ENCODE measurements at regions not wholly inside any gene's neighbourhood (a gene's known extent, or its start where the extent isn't known, plus 50 kb on each side); places are given as distances from the start of the nearest gene placed in this dataset.

GRCh38 chr10:70973275-70973674, 84.9 kb upstream of the PCBD1 start:
- intact Hi-C loops (cut with DNase I, micrococcal nuclease), result no loop called here
- no peak for ATAC-seq (ENCODE audit: poor library complexity)

GRCh38 chr10:70974351-70974901, 86.1 kb upstream of the PCBD1 start:
- TF ChIP-seq, protein P1, sequence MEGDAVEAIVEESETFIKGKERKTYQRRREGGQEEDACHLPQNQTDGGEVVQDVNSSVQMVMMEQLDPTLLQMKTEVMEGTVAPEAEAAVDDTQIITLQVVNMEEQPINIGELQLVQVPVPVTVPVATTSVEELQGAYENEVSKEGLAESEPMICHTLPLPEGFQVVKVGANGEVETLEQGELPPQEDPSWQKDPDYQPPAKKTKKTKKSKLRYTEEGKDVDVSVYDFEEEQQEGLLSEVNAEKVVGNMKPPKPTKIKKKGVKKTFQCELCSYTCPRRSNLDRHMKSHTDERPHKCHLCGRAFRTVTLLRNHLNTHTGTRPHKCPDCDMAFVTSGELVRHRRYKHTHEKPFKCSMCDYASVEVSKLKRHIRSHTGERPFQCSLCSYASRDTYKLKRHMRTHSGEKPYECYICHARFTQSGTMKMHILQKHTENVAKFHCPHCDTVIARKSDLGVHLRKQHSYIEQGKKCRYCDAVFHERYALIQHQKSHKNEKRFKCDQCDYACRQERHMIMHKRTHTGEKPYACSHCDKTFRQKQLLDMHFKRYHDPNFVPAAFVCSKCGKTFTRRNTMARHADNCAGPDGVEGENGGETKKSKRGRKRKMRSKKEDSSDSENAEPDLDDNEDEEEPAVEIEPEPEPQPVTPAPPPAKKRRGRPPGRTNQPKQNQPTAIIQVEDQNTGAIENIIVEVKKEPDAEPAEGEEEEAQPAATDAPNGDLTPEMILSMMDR (IDR thresholded peaks at IDR 0.05), result no peak
- H3K4me3 ChIP-seq (ENCODE audit: low read length), result no peak overlapping the region
- DNase-seq (no peak), ATAC-seq (ENCODE audit: poor library complexity) (no peak)
- H3K36me3 Mint-ChIP-seq (ENCODE audit: low read depth), result no peaks in the 10 kb centered on the region
- peaks cover 33% of the 10 kb centered on the region for H3K27me3 Mint-ChIP-seq
- H3K9me3 ChIP-seq (ENCODE audit: control insufficient read depth in 1 of 2, insufficient read depth in 1 of 2, low read length in 2 of 2), result no peaks in the 10 kb centered on the region
- no peaks in the 10 kb centered on the region for H3K4me1 ChIP-seq (ENCODE audit: insufficient read depth, low read length)
- ChIA-PET CTCF (no interaction called here), POLR2A (no interaction called here)
- no peak overlapping the region for H3K27ac ChIP-seq (ENCODE audit: low read depth in 1 of 2, low read length in 2 of 2)
- intact Hi-C loops (cut with DNase I, micrococcal nuclease), result no loop called here
- H3K27me3 ChIP-seq (ENCODE audit: control insufficient read depth in 1 of 2, insufficient read depth in 2 of 2, low read length in 2 of 2), result no peaks in the 10 kb centered on the region
- no peaks in the 10 kb centered on the region for H3K36me3 ChIP-seq (ENCODE audit: insufficient read depth, low read length)
- H3K9me3 Mint-ChIP-seq, result peaks cover 3% of the 10 kb centered on the region
- no peaks in the 10 kb centered on the region for H3K4me1 Mint-ChIP-seq (ENCODE audit: low read depth)
- H3K27ac Mint-ChIP-seq, result no peak overlapping the region
- H3K4me3 Mint-ChIP-seq, result no peak overlapping the region

More at GRCh38 chr10:70973275-70973674, 84.9 kb upstream of the PCBD1 start:
- Histone ChIP-seq H3K4me3 (ENCODE audit: low read length) (no peak overlapping the region), H3K9me3 (ENCODE audit: control insufficient read depth in 1 of 2, insufficient read depth in 1 of 2, low read length in 2 of 2) (no peaks in the 10 kb centered on the region), H3K36me3 (ENCODE audit: insufficient read depth, low read length) (no peaks in the 10 kb centered on the region), H3K27ac (ENCODE audit: low read depth in 1 of 2, low read length in 2 of 2) (no peak overlapping the region), H3K27me3 (ENCODE audit: control insufficient read depth in 1 of 2, insufficient read depth in 2 of 2, low read length in 2 of 2) (no peaks in the 10 kb centered on the region), H3K4me1 (ENCODE audit: insufficient read depth, low read length) (no peaks in the 10 kb centered on the region)
- H3K4me1 Mint-ChIP-seq (ENCODE audit: low read depth), result no peaks in the 10 kb centered on the region
- no peak overlapping the region for H3K4me3 Mint-ChIP-seq
- no peak overlapping the region for H3K27ac Mint-ChIP-seq
- POLR2A ChIA-PET, result no interaction called here
- peaks cover 3% of the 10 kb centered on the region for H3K9me3 Mint-ChIP-seq
- CTCF ChIA-PET, result interaction anchor here (1.4 kb wide), 1 partner anchor 11 kb away, joined by 4 read pairs; no protein-coding TSS in a partner anchor
- peaks cover 39% of the 10 kb centered on the region for H3K27me3 Mint-ChIP-seq
- TF ChIP-seq, protein P1 (IDR thresholded peaks at IDR 0.05), result no peak
- no peaks in the 10 kb centered on the region for H3K36me3 Mint-ChIP-seq (ENCODE audit: low read depth)
- DNase-seq, result no peak

DNA sequence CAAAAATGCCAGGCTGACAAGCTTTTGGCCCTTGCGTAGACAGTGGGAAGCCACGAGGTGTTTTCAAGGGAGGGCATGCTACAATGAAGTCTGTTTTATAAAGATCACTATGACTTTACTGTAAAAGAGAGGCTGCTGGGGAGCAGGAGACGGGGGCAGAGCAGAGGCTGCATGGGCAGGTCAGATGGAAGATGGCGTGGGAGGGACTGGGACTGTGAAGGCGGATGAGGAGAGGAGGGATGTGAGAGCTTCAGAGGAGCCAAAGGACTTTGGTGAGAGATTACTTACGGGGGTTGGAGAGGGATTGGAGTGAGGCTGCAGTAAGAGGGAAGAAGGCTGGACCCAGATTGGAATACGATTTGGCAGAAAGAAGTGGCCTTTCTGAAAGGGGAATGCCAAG, 86.6 kb upstream of the PCBD1 start:
- Mint-ChIP-seq H3K36me3 (ENCODE audit: low read depth) (no peaks in the 10 kb centered on the region), H3K27me3 (peaks cover 32% of the 10 kb centered on the region), H3K9me3 (peaks cover 3% of the 10 kb centered on the region), H3K4me1 (ENCODE audit: low read depth) (no peaks in the 10 kb centered on the region), H3K4me3 (no peak overlapping the region), H3K27ac (no peak overlapping the region)
- DNase-seq (no peak), ATAC-seq (ENCODE audit: poor library complexity) (no peak)
- ChIA-PET CTCF (no interaction called here), POLR2A (no interaction called here)
- no peak overlapping the region for H3K27ac ChIP-seq (ENCODE audit: low read depth in 1 of 2, low read length in 2 of 2)
- no peaks in the 10 kb centered on the region for H3K36me3 ChIP-seq (ENCODE audit: insufficient read depth, low read length)
- H3K4me3 ChIP-seq (ENCODE audit: low read length), result no peak overlapping the region
- H3K4me1 ChIP-seq (ENCODE audit: insufficient read depth, low read length), result no peaks in the 10 kb centered on the region
- intact Hi-C loops (cut with DNase I, micrococcal nuclease), result no loop called here
- no peaks in the 10 kb centered on the region for H3K9me3 ChIP-seq (ENCODE audit: control insufficient read depth in 1 of 2, insufficient read depth in 1 of 2, low read length in 2 of 2)
- H3K27me3 ChIP-seq (ENCODE audit: control insufficient read depth in 1 of 2, insufficient read depth in 2 of 2, low read length in 2 of 2), result no peaks in the 10 kb centered on the region
- TF ChIP-seq, protein P1 (IDR thresholded peaks at IDR 0.05), result no peak

Data from CD4-positive, alpha-beta T cell (primary cell).